A549 (cell line): ENCODE measurements at regions not wholly inside any gene's neighbourhood (a gene's known extent, or its start where the extent isn't known, plus 50 kb on each side); places are given as distances from the start of the nearest gene placed in this dataset.

Experiments
- ATAC-seq, 2 experiments: fragments of 200-7000 bp in 1 of 2; fragments of >200 bp in 1 of 2; cut with Nextera tagmentation in 1 of 2; cut with Tn5 transposase in 1 of 2; 3 replicates each; pipeline versions ENCODE4 v1.8.0 to v1.9.1; 2018 to 2020; ENCODE audit warnings: mild to moderate bottlenecking in 1 of 2, moderate library complexity in 1 of 2
- CTCF ChIA-PET: fragments of 300-600 bp; sonication (Branson Sonifier 250); formaldehyde crosslinking; extraction: SDS; loops from one replicate; lab custom pipeline; 2021; ENCODE audit warnings: antibody characterized with exemption, inconsistent platforms; lab: Yijun Ruan, JAX
- POLR2A ChIA-PET: fragments of 350-600 bp; formaldehyde crosslinking; extraction: SDS; loops from one replicate; lab custom pipeline; 2021; ENCODE audit warnings: antibody characterized with exemption, inconsistent platforms; lab: Yijun Ruan, JAX
- DNase-seq, 2 experiments: peaks; one replicate each; pipeline versions ENCODE4 v3.0.0 to v3.0.0-alpha.2; 2011 to 2016; ENCODE audit warnings: low read depth in 1 of 2, low spot score in 1 of 2
- FAIRE-seq: peaks from 2 replicates; lab custom pipeline; 2011; peaks lifted over from hg19 to GRCh38; lab: Jason Lieb, UNC
- H3K27ac ChIP-seq, 2 experiments: fragments of >200 bp; sonication (Bioruptor Twin); formaldehyde crosslinking; 3 replicates each; pipeline ENCODE4 v1.5.1; 2016 to 2017
- H3K4me1 ChIP-seq: fragments of >200 bp; sonication (Bioruptor Twin); formaldehyde crosslinking; 3 replicates; pipeline ENCODE4 v1.6.1; 2016
- H3K4me2 ChIP-seq: fragments of >200 bp; sonication (Bioruptor Twin); formaldehyde crosslinking; 3 replicates; pipeline ENCODE4 v1.6.1; 2016
- H3K4me3 ChIP-seq: fragments of >200 bp; sonication (Bioruptor Twin); formaldehyde crosslinking; 3 replicates; pipeline ENCODE4 v1.5.1; 2016
- H3K9me3 ChIP-seq: fragments of >200 bp; sonication (Bioruptor Twin); formaldehyde crosslinking; 3 replicates; pipeline ENCODE4 v1.6.1; 2016
- BHLHE40 ChIP-seq: IDR thresholded peaks from 2 replicates; pipeline ENCODE4 v1.6.1; 2012; ENCODE audit warnings: low read depth, low read length, inconsistent platforms
- CEBPB ChIP-seq, 2 experiments: fragments of >200 bp in 1 of 2; sonication (Bioruptor Twin) in 1 of 2; formaldehyde crosslinking in 1 of 2; IDR thresholded peaks; 2 replicates each; pipeline ENCODE4 v1.6.1; 2012 to 2016
- CHD2 ChIP-seq: fragments of 150-350 bp; IDR thresholded peaks from 2 replicates; pipeline ENCODE4 v1.6.1; 2014; ENCODE audit warnings: low read length; ENCODE audit not compliant: partially characterized antibody
- EHF ChIP-seq: fragments of 250-450 bp; sonication (Bioruptor Pico); IDR thresholded peaks from 2 replicates; pipeline ENCODE4 v1.5.0; 2020; ENCODE audit warnings: mild to moderate bottlenecking
- EHMT2 ChIP-seq: fragments of 200-600 bp; sonication (generic); IDR thresholded peaks from 2 replicates; pipeline ENCODE4 v1.6.1; 2016; ENCODE audit warnings: antibody characterized with exemption, low read depth, mild to moderate bottlenecking, moderate library complexity
- FOXS1 ChIP-seq: fragments of 250-450 bp; sonication (Bioruptor Pico); IDR thresholded peaks from 2 replicates; pipeline ENCODE4 v1.5.0; 2020; ENCODE audit warnings: mild to moderate bottlenecking, moderate library complexity
- GATA3 ChIP-seq: IDR thresholded peaks from 2 replicates; pipeline ENCODE4 v1.6.1; 2012; ENCODE audit warnings: borderline replicate concordance
- HOXB5 ChIP-seq: fragments of 250-450 bp; sonication (Bioruptor Pico); IDR thresholded peaks from 2 replicates; pipeline ENCODE4 v1.5.0; 2020; ENCODE audit warnings: mild to moderate bottlenecking, moderate library complexity
- KDM1A ChIP-seq: fragments of 200-600 bp; sonication (generic); IDR thresholded peaks from 2 replicates; pipeline ENCODE4 v1.6.1; 2016; ENCODE audit warnings: low read depth, mild to moderate bottlenecking
- MAFK ChIP-seq: fragments of 450-650 bp; IDR thresholded peaks from 2 replicates; pipeline ENCODE4 v1.6.1; 2014; ENCODE audit not compliant: partially characterized antibody
- MYC ChIP-seq: IDR thresholded peaks from 2 replicates; pipeline ENCODE4 v1.6.1; 2012; ENCODE audit warnings: mild to moderate bottlenecking, inconsistent platforms, low read length, improper control_type of control experiment, borderline replicate concordance
- NFE2L2 ChIP-seq: fragments of 150-350 bp; conservative IDR thresholded peaks from 2 replicates; pipeline ENCODE4 v1.6.1; 2014; ENCODE audit warnings: low read length
- NPAS2 ChIP-seq: fragments of 250-450 bp; sonication (Bioruptor Pico); IDR thresholded peaks from 2 replicates; pipeline ENCODE4 v1.8.0; 2022; ENCODE audit warnings: mild to moderate bottlenecking, moderate library complexity, borderline replicate concordance
- NR3C1 ChIP-seq: fragments of >200 bp; sonication (Bioruptor Twin); formaldehyde crosslinking; IDR thresholded peaks from 3 replicates; pipeline ENCODE4 v1.6.1; 2017
- POLR2A ChIP-seq: IDR thresholded peaks from 2 replicates; pipeline ENCODE4 v1.6.1; 2012; ENCODE audit warnings: mild to moderate bottlenecking, low read length
- ZC3H11A ChIP-seq: fragments of 450-650 bp; IDR thresholded peaks from 2 replicates; pipeline ENCODE4 v1.6.1; 2014; ENCODE audit warnings: antibody characterized with exemption, mild to moderate bottlenecking
- WGBS: methylation state at CpG from one replicate; pipeline ENCODE4 v1.1.6; 2017; ENCODE audit errors: missing lambda C conversion rate; 5-methylcytosine and 5-hydroxymethylcytosine counted together
- TF ChIP-seq, protein P1 (sequence below): fragments of 250-450 bp; sonication (Bioruptor Pico); IDR thresholded peaks from 2 replicates; pipeline ENCODE4 v1.5.0; 2021; ENCODE audit warnings: mild to moderate bottlenecking, moderate library complexity, borderline replicate concordance
- TF ChIP-seq, protein P2 (sequence below): fragments of >200 bp; sonication (Bioruptor Twin); formaldehyde crosslinking; IDR thresholded peaks from 3 replicates; pipeline ENCODE4 v1.6.1; 2016
- TF ChIP-seq, protein P3 (sequence below): IDR thresholded peaks from 2 replicates; pipeline ENCODE4 v1.6.1; 2012; ENCODE audit warnings: low read depth, borderline replicate concordance
- TF ChIP-seq, protein P4 (sequence below): fragments of 450-650 bp; IDR thresholded peaks from 2 replicates; pipeline ENCODE4 v1.6.1; 2014; ENCODE audit warnings: antibody characterized with exemption
- TF ChIP-seq, protein P5 (sequence below): fragments of >200 bp; sonication (Bioruptor Twin); formaldehyde crosslinking; IDR thresholded peaks from 2 replicates; pipeline ENCODE4 v1.6.1; 2016

DNA sequence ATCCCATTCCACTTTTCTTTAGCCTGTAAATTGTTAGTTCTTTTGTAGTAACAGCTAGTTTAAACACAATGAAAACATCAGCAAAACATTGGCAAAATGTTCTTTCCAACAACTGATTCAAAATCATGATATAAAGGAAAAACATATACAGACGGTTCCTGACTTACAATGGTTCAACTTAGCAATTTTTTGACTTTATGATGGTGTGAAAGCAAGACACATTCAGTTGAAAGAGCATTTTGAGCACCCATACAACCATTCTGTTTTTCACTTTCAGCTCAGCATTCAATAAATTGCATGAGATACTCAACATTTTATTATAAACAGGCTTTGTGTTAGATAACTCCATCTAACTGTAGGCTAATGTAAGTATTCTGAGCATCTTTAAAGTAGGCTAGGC is 185.1 kb downstream of the NOL4 start:
- DNase-seq (no peak), FAIRE-seq (no peak), ATAC-seq (no peak)
- Histone ChIP-seq H3K27ac (no peak overlapping the region), H3K4me1 (no peaks in the 10 kb centered on the region), H3K4me2 (no peak overlapping the region), H3K4me3 (no peak overlapping the region), H3K9me3 (no peaks in the 10 kb centered on the region)
- TF ChIP-seq, protein P1, sequence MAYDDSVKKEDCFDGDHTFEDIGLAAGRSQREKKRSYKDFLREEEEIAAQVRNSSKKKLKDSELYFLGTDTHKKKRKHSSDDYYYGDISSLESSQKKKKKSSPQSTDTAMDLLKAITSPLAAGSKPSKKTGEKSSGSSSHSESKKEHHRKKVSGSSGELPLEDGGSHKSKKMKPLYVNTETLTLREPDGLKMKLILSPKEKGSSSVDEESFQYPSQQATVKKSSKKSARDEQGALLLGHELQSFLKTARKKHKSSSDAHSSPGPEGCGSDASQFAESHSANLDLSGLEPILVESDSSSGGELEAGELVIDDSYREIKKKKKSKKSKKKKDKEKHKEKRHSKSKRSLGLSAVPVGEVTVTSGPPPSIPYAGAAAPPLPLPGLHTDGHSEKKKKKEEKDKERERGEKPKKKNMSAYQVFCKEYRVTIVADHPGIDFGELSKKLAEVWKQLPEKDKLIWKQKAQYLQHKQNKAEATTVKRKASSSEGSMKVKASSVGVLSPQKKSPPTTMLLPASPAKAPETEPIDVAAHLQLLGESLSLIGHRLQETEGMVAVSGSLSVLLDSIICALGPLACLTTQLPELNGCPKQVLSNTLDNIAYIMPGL = no peak
- no peak for TF ChIP-seq MYC
- TF ChIP-seq NR3C1 = no peak
- TF ChIP-seq GATA3 = no peak
- no peak for TF ChIP-seq NPAS2
- CTCF ChIA-PET = no interaction called here
- 3% methylated on average over 1 of the region's 1 CpG for WGBS
- POLR2A ChIA-PET = no interaction called here

DNA sequence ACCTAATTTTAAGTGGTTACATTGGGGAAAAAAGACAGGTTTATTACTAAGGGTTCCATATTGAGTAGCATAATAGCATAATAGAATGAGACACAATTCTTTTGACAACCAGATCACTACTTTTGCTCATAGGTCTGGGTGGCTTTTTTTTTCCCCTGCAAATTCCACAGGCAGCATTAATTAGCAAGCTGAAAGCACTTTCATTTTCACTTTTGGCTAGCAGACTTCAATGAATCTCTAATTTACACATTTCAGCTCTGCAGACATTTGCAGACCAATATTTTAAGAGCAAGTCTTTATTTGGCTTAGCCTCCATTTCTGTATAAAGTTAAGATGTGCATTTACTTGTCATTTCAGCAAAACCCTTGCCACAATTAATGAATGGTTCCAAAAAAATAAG is 185.5 kb downstream of the NOL4 start:
- no peak overlapping the region for H3K4me3 ChIP-seq
- ATAC-seq = no peak
- POLR2A ChIA-PET = no interaction called here
- H3K4me2 ChIP-seq = no peak overlapping the region
- CTCF ChIA-PET = no interaction called here
- H3K4me1 ChIP-seq = no peaks in the 10 kb centered on the region
- no peaks in the 10 kb centered on the region for H3K9me3 ChIP-seq
- DNase-seq = no peak
- FAIRE-seq = no peak
- H3K27ac ChIP-seq = no peak overlapping the region
- no peak for TF ChIP-seq EHMT2

DNA sequence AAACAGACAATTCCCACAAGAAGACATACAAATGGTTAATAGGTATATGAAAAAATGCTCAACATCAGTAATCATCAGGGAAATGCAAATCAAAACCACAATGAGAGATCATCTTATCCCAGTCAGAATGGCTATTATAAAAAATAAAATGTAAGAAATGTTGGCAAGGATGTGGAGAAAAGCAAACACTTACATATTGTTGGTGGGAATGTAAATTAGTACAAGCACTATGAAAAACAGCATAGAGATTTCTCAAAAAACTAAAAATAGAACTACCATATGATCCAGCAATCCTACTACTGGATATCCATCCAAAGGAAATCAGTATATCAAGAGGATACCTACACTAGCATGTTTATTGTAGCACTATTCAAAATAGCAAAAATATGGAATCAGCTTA is 186.6 kb downstream of the NOL4 start:
- Histone ChIP-seq H3K4me3 (no peak overlapping the region), H3K4me2 (no peak overlapping the region)
- DNase-seq = no peak
- POLR2A ChIA-PET = no interaction called here
- TF ChIP-seq FOXS1 (CRISPR knock-in tag) (no peak), BHLHE40 (no peak), MAFK (no peak), GATA3 (no peak), CEBPB (IDR thresholded peaks at IDR 0.05) (no peak), EHMT2 (no peak), KDM1A (no peak), NFE2L2 (no peak), HOXB5 (CRISPR knock-in tag) (no peak), POLR2A (no peak), CHD2 (no peak), ZC3H11A (no peak), EHF (CRISPR knock-in tag) (no peak)
- TF ChIP-seq, protein P2, sequence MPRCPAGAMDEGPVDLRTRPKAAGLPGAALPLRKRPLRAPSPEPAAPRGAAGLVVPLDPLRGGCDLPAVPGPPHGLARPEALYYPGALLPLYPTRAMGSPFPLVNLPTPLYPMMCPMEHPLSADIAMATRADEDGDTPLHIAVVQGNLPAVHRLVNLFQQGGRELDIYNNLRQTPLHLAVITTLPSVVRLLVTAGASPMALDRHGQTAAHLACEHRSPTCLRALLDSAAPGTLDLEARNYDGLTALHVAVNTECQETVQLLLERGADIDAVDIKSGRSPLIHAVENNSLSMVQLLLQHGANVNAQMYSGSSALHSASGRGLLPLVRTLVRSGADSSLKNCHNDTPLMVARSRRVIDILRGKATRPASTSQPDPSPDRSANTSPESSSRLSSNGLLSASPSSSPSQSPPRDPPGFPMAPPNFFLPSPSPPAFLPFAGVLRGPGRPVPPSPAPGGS = no peak
- TF ChIP-seq, protein P3, sequence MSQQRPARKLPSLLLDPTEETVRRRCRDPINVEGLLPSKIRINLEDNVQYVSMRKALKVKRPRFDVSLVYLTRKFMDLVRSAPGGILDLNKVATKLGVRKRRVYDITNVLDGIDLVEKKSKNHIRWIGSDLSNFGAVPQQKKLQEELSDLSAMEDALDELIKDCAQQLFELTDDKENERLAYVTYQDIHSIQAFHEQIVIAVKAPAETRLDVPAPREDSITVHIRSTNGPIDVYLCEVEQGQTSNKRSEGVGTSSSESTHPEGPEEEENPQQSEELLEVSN = no peak
- TF ChIP-seq, protein P4, sequence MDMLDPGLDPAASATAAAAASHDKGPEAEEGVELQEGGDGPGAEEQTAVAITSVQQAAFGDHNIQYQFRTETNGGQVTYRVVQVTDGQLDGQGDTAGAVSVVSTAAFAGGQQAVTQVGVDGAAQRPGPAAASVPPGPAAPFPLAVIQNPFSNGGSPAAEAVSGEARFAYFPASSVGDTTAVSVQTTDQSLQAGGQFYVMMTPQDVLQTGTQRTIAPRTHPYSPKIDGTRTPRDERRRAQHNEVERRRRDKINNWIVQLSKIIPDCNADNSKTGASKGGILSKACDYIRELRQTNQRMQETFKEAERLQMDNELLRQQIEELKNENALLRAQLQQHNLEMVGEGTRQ = no peak
- TF ChIP-seq, protein P5, sequence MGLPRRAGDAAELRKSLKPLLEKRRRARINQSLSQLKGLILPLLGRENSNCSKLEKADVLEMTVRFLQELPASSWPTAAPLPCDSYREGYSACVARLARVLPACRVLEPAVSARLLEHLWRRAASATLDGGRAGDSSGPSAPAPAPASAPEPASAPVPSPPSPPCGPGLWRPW = no peak
- TF ChIP-seq, all 56 proteins: peak for 0
- CTCF ChIA-PET = no interaction called here
- Histone ChIP-seq H3K27ac (no peak overlapping the region), H3K4me1 (no peaks in the 10 kb centered on the region), H3K9me3 (no peaks in the 10 kb centered on the region)
- FAIRE-seq (no peak), ATAC-seq (no peak)
